Stimulated activated CD4-positive, alpha-beta T cell treated with anti-CD3 and anti-CD28 coated beads, Interleukin-1b, Interleukin-23, amount 100 ng/mL, for 48 hours (primary cell): ENCODE measurements at regions not wholly inside any gene's neighbourhood (a gene's known extent, or its start where the extent isn't known, plus 50 kb on each side); places are given as distances from the start of the nearest gene placed in this dataset.

Experiments used
- DNase-seq: peaks from one replicate; pipeline ENCODE4 v3.0.0-alpha.2; 2020

DNA sequence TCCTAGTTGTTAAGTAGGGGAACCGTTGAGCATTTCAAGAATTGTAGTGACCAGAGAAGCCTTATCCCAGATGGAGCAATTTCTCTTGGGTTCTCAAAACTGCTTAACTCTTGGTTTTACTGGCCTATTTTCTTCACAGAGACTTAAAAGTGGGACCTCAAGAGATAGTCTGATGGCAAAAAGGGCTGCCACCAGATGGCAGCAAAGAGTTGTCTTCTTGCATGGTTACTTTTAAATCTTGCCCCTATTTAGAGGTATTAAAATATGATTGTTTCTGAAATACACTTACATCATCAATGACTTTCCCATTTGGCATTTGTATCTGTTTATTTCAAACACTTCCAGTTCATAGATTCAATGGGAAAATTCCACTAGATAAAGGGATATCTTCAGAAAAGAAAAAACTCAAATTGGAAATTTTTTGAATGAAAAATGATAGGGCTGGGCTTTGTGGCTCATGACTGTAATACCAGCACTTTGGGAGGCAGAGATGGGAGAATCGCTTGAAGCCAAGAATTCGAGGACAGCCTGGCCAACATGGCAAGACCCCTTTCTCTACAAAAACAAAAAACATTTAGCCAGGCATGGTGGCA is 69.9 kb upstream of the CNTN1 start:
- DNase-seq = peak; percentile 6

DNA sequence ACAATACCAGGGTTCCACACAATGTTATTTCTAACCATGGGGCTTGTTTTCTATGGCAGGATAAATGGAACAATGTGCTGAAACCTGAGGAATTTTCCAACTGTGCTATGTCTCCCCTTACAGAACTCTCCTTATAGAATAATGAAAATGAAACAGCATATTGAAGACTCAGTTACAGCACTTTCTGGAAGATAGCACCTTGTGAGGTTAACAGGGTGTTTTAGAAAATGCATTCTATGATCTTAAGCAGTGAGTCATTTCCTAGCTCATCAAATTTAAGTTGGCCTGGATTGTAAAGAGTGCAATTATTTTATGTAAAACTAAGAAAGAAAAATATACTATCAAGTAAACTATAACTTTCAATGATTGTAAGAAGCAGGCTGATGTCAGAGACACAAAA is 60.1 kb upstream of the CNTN1 start:
- DNase-seq = no peak

DNA sequence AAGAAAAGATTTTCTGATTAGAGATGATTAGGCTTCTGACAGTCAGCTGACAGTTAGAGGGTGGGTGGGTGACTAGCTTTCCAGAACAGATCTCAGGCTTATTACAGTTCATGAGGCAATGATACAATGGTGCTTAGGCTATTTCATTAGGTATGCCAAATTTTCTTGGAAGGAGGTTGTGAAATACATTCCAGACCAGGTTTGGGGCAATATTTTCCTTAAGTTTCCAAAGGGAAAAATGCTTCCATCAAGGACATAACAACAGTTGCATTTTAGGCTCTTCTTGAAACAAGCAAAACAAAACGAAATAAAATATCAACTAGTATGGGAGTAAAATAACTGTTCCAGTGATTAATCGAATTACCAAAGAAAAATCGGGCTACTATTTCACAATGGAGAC is 59.3 kb upstream of the CNTN1 start:
- no peak for DNase-seq

DNA sequence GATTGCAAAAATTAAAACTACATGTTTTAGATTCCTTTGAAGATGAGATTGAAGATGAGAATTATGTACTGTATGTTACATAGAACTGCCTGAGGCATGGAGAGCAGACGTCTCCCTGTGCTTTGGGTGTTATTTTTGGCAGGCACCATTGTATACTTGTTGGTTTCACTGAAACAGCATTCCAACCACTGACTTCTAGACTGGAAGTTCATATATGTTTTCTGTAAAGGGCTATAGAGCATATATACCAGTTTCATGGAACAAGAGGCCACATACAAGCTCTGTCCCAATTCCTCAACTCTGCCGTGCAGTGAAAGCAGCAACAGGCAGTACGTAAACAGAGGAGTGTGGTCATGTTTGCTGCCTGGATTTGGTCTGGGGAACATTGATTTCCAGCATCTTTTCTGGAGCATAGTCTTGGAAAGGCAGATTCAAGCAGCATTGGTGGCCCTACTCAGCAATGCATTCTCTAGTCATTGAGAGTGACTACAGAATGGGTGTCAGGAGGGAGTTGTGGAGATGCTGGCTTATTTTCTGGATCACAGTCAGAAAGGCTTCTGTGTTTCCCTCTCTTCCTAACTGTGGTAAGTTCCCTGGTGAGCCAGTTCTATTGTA is 57.6 kb upstream of the CNTN1 start:
- no peak for DNase-seq

DNA sequence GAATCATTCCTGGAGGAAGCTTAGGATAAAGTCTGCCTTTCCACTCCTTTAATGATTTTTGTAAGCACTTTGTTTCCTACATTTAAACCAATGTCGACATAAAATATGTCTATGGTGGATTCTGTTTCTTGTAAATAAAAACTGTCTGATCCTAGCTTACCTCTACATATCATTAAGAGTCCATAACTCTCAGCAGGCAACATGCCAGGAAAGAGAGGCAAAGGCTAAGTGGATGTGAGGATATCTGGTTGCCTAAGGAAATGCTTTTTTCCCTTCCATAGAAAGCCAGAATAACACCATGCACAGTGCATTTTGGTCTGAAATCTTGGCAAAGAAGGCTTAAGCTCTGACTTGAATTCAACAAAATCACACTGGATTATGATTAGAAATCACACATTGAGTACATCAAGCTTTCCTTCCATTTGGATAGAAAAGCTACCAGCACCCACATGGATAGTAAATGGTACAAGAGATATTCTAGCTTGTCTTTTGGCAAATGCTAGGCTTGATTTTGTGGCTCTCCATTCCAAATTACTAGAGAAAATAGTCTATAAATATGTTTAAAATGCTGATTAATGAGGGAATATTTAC is 57.0 kb upstream of the CNTN1 start:
- DNase-seq = no peak
